ENCODE measurements at regions not wholly inside any gene's neighbourhood (a gene's known extent, or its start where the extent isn't known, plus 50 kb on each side); places are given as distances from the start of the nearest gene placed in this dataset.
"Not testable (repeated sequence)": the region's sequence is repeated elsewhere in the genome, so short reads cannot be mapped to it uniquely, and the experiment has no call there.

- DNase-seq: not testable (repeated sequence)
These were observed 89.4 kb downstream of the DDX11 start for GRCh38 chr12:31162896-31163560.

DNA sequence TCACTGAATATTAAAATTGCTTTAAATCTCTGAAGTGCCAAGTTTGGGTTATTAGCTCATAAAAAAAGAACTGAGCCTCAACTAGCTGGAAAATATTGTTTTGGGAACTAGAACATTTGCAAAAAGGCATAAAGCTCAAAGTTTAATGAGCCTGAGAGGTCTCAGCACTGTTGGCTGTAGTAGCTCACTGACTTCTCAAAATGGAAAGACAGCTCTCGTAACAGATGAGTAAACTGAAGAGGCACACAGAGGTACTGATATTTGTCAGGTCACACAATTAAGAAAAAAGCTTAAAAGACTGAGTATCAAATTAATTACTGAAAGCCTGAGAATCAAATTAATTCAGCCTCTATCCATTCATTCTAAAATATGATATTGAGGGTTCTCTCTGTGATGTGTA lies 100.6 kb downstream of the DDX11 start:
- not testable (repeated sequence) for DNase-seq

GRCh38 chr12:31177514-31177913 lies 103.9 kb downstream of the DDX11 start:
- DNase-seq: not testable (repeated sequence)

GRCh38 chr12:31178875-31179274 lies 105.2 kb downstream of the DDX11 start:
- DNase-seq: not testable (repeated sequence)

- not testable (repeated sequence) for DNase-seq
These were observed 106.1 kb downstream of the DDX11 start for GRCh38 chr12:31179627-31180237.

GRCh38 chr12:31182571-31182970 lies 108.9 kb downstream of the DDX11 start:
- DNase-seq: not testable (repeated sequence)

- not testable (repeated sequence) for DNase-seq
These were observed 109.4 kb downstream of the DDX11 start for GRCh38 chr12:31183107-31183506.

- not testable (repeated sequence) for DNase-seq
These were observed 110.2 kb downstream of the DDX11 start for GRCh38 chr12:31183899-31184298.

GRCh38 chr12:31184667-31185066 lies 111.0 kb downstream of the DDX11 start:
- not testable (repeated sequence) for DNase-seq

- not testable (repeated sequence) for DNase-seq
These were observed 119.0 kb downstream of the DDX11 start for GRCh38 chr12:31192689-31193088.

DNA sequence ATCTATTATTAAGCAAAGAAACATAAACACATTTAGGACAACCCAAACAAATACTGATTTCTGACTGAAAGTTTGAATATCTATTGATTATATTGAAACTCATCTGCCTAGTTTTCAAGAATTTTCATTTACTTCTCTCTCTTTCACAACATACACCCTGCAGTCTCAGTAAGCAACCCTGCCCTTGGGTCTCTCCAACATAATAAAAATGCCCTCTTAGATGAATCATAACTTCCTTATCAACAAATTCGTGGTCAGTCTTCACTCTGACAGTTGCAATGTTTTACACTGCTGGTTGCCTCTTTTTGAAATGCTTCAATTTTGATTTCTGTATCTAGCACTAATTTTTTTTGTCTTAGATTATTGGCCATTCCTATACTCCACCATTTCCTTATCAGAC lies 122.0 kb downstream of the DDX11 start:
- not testable (repeated sequence) for DNase-seq

DNA sequence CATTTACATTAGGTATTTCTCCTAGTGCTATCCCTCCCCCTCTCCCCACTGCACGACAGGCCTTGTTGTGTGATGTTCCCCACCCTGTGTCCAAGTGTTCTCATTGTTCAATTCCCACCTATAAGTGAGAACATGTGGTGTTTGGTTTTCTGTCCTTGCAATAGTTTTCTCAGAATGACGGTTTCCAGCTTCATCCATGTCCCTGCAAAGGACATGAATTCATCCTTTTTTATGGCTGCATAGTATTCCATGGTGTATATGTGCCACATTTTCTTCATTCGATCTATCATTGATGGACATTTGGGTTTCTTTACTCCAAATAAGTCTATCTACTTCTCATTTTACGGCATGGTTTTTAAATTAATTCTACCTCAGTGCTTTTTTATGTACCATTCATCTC lies 125.8 kb downstream of the DDX11 start:
- DNase-seq: not testable (repeated sequence)

DNA sequence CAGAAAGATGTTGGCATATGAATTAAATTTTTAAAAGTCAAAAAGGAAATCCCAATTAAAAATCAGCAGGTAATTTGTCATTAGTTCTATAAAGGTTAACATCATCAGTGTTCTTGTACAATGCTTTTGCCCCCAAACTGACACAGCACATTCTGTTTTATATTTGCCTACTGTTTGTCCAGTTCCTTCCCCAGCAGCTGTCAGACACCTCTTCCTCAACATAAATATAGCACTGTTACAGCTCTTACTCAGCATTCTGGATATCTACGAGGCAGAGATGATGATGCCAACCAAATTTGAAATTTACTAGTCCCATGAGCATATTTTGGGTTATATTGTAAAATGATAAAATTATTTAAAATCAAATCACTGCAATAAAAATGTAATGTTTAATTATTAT lies 124.6 kb downstream of the SINHCAF start:
- peak in 1 of 2 experiments; percentile 80 for DNase-seq

DNA sequence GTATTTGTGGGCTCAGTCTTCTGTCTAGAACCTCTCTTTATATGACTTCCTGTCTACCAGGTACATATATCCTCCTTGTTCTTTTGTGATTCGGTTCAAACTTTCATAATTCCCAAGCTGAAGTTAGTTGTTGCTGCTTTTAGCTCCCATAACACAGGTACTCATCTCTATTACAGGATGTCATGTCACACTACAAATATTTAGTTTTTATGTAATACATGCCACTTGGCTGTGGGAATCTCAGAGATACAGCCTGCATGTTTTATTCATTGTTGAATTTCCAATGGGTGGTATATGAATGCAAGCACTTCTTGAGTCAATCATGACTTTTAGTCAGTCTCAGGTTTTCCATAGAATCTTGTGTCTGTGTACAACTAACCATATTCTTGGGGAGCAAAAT lies 122.7 kb downstream of the SINHCAF start:
- DNase-seq: no peak

DNA sequence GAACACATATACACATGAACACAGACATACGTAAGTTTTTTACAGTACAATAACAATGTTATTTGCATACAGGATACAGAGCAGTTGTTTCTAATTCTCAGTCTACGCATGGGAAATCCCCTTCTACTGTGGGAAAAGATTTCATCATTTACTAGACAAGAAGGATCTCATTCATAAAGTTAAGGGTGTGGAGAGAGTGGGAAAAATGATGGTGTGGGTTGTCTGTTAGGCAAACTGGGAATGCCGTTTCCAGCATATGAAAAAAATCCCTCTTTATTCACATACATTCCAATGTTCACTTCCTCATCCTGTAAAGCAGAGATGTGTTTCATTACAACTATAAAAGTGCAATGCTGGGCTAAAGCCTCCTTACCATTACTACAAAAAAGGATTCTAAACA lies 120.9 kb downstream of the SINHCAF start:
- DNase-seq: no peak

- peak; percentile 31 to 74 for DNase-seq
These were observed 119.8 kb downstream of the SINHCAF start for GRCh38 chr12:31206038-31206670.

DNA sequence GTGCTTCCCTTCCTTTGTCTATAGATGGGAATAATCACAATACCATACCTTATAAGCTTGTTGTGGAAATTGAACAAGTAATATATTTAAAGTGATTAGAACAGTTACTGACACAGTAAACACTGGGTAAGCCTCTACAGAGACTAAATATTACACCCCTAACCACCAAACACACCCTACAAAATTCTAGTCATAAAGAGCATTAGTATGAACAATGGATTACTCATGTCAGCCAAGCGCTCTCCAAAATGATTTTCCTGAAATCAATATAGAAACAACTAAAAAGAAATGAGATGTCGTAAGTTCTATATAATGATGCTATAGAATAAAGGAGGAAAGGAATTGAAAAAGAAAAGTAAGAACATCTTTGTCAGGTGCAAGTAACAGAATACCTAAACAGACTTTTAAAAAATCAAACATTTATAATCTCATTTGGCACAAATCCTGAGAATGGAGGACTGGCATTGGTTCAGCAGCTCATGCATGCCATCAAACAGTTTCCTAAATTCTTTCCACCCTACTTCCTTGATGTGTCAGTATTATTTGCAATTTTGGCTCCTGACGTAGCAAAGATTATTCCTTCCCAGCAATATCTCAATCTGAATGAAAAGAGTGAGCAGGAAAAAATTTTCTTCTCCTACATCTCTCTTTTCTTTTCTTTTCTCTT lies 118.0 kb downstream of the SINHCAF start:
- no peak for DNase-seq

DNA sequence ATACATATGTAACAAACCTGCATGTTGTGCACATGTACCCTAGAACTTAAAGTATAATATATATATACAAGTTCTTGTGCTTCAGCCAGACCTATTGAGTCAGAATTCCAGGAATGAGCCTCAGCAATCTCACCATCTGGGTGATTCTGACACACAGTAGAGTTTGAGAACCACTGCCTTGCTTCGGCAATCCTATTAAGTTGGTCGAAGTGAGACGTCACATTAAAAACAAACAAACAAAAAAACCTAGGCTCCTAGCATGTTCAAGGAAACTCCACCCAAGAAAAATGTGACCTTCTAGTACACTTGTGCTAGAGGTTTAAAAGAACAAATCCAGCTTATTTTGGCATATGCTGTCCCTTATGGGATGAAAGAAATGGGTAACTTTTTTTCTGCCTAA lies 115.8 kb downstream of the SINHCAF start:
- no peak for DNase-seq

DNA sequence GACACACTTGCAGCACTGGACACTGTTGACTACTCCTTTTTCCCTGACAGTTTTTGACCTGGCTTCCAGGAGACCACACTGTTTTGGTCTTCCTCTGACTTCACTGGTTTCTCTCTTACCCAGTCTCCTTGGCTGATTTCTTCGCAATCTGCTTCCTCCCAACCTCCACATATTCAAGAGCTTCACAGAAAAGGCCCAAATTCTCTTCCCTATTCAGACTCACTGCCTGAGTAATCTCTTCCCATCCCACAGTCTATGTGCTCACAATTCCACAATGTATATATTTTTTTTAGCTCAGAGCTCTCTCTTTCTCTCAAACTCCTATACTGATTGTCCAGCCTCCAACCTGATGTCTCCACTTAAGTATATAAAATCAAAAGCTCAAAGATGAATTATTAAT lies 115.4 kb downstream of the SINHCAF start:
- no peak for DNase-seq

GRCh38 chr12:31214626-31215517 lies 111.1 kb downstream of the SINHCAF start:
- DNase-seq: no peak

GRCh38 chr12:31215518-31216232 lies 110.3 kb downstream of the SINHCAF start:
- DNase-seq: peak; percentile 50 to 80

DNA sequence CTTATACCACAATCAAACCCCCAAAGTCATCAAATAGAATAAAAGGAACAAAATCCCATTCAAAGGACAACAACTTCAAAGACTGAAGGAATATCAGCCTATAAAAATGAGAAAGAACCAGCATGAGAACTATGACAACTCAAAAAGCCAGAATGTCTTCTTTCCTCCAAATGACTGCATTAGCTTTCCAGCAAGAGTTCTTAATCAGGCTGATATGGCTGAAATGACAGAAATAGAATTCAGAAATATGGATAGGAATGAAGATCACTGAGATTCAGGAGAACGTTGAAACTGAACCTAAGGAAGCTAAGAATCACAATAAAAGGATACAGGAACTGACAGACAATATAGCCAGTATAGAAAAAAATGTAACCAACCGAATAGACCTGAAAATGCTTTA lies 109.5 kb downstream of the SINHCAF start:
- DNase-seq: no peak

Measured in SHP77 (cell line).